ENCODE measurements at regions not wholly inside any gene's neighbourhood (a gene's known extent, or its start where the extent isn't known, plus 50 kb on each side); places are given as distances from the start of the nearest gene placed in this dataset.

- Histone ChIP-seq H3K4me3 (no peak overlapping the region), H3K4me1 (no peaks in the 10 kb centered on the region), H3K27ac (no peak overlapping the region), H3K9me3 (no peaks in the 10 kb centered on the region), H3K27me3 (replicated peaks in 1 of 7) (no peaks in the 10 kb centered on the region), H3K36me3 (no peaks in the 10 kb centered on the region)
- 81 to 94% (median 87%) methylated on average over 2 of the region's 2 CpGs for WGBS, 5 donors
- TF ChIP-seq POLR2AphosphoS5 (IDR thresholded peaks at IDR 0.05), result no peak
- no peak for TF ChIP-seq CTCF (IDR thresholded peaks at IDR 0.05 in 8 of 11, conservative IDR thresholded peaks at IDR 0.05 in 3 of 11)
- TF ChIP-seq POLR2A (IDR thresholded peaks at IDR 0.05), result no peak
- no peak for DNase-seq
- intact Hi-C loops (cut with DNase I; ENCODE audit: low total_unique reads), result no loop called here
These were observed 594.0 kb upstream of the RGS18 start for GRCh38 chr1:191564275-191564674.

DNA sequence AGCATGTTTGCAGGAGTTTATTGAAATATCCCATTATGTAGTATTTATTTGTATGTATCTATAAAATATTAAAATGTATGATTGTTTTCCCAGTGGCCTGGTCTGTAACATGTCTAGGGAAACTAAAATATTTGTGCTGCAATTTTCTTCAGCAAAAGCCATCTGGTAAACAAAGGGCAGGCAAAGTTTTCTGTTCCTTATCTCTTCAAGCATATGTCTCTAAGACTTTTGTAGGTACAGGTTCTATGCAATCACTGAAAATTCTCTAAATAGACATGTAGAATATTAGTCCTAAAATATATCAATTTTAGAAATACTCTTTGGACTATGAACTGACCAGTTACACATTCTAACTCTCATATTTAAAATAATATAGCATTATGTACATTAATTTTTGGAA, 585.8 kb upstream of the RGS18 start:
- H3K4me1 ChIP-seq, result no peaks in the 10 kb centered on the region
- H3K4me3 ChIP-seq, result no peak overlapping the region
- peaks cover 0 to 6% (median 0%) of the 10 kb centered on the region in 8 donors for H3K9me3 ChIP-seq
- intact Hi-C loops (cut with DNase I; ENCODE audit: low total_unique reads), result no loop called here
- no peaks in the 10 kb centered on the region for H3K27me3 ChIP-seq (replicated peaks in 1 of 7)
- H3K27ac ChIP-seq, result no peak overlapping the region
- DNase-seq, result no peak
- TF ChIP-seq CTCF (IDR thresholded peaks at IDR 0.05 in 8 of 11, conservative IDR thresholded peaks at IDR 0.05 in 3 of 11), result no peak
- no peak for TF ChIP-seq POLR2AphosphoS5 (IDR thresholded peaks at IDR 0.05)
- TF ChIP-seq POLR2A (IDR thresholded peaks at IDR 0.05), result no peak
- no peaks in the 10 kb centered on the region for H3K36me3 ChIP-seq

DNA sequence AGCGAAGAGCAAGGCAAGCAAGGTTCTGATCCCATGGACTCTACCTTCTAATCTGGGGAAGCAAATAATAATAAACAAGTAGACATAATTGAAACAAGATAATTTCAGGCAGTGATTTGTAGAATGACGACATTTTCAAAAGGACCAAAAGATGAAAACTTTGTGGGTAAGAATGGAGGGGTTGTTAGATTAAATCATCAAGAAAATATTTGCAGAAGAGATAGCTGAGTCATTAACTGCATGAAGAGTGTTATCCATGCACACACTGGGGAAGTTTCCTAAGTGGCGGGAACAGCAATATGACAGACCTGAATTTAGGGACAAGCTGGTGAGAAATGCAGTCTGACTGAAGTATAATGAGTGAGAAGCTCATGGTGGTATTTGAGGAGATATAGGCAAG, 583.1 kb upstream of the RGS18 start:
- no peak for DNase-seq
- TF ChIP-seq CTCF (IDR thresholded peaks at IDR 0.05 in 8 of 11, conservative IDR thresholded peaks at IDR 0.05 in 3 of 11), result no peak
- no peak for TF ChIP-seq POLR2A (IDR thresholded peaks at IDR 0.05)
- TF ChIP-seq POLR2AphosphoS5 (IDR thresholded peaks at IDR 0.05), result no peak
- Histone ChIP-seq H3K4me3 (no peak overlapping the region), H3K36me3 (no peaks in the 10 kb centered on the region), H3K27ac (no peak overlapping the region), H3K9me3 (peaks cover 0 to 6% (median 0%) of the 10 kb centered on the region in 8 donors), H3K27me3 (replicated peaks in 1 of 7) (no peaks in the 10 kb centered on the region), H3K4me1 (no peaks in the 10 kb centered on the region)
- intact Hi-C loops (cut with DNase I; ENCODE audit: low total_unique reads), result no loop called here
- WGBS, 5 donors, result 89 to 97% (median 92%) methylated on average over 3 of the region's 3 CpGs

DNA sequence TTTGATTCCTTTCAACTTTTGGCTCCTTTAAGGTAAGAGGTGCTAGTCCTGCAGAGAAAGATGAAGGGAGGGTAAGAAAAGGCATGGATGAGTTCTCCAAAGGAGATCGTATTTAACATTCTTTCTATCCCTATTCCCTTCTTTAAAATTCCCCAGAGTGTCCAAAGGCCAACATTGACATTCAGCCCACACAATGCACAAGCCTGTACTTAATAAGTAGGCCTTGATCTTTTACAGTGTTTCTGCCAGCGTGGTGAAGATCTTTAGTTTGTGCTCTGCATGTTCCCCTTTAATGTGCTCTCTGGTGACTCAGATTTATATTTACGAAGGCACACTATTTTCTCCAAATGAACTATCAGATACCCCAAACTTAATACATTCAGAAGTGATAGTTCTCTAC, 582.5 kb upstream of the RGS18 start:
- intact Hi-C loops (cut with DNase I; ENCODE audit: low total_unique reads), result no loop called here

GRCh38 chr1:191577213-191577612, 581.0 kb upstream of the RGS18 start:
- no peak for DNase-seq
- Histone ChIP-seq H3K27ac (no peak overlapping the region), H3K4me3 (no peak overlapping the region), H3K4me1 (no peaks in the 10 kb centered on the region), H3K36me3 (no peaks in the 10 kb centered on the region), H3K9me3 (no peaks in the 10 kb centered on the region), H3K27me3 (replicated peaks in 1 of 7) (no peaks in the 10 kb centered on the region)
- whole genome bisulfite sequencing, 5 donors, result 76 to 90% (median 84%) methylated on average over 4 of the region's 4 CpGs
- no peak for TF ChIP-seq CTCF (IDR thresholded peaks at IDR 0.05 in 8 of 11, conservative IDR thresholded peaks at IDR 0.05 in 3 of 11)
- TF ChIP-seq POLR2A (IDR thresholded peaks at IDR 0.05), result no peak
- no peak for TF ChIP-seq POLR2AphosphoS5 (IDR thresholded peaks at IDR 0.05)
- intact Hi-C loops (cut with DNase I; ENCODE audit: low total_unique reads), result no loop called here

More for the DNA sequence above, 582.5 kb upstream of the RGS18 start:
- no peak for TF ChIP-seq POLR2AphosphoS5 (IDR thresholded peaks at IDR 0.05)
- no peak overlapping the region for H3K4me3 ChIP-seq
- H3K27ac ChIP-seq, result no peak overlapping the region
- no peaks in the 10 kb centered on the region for H3K36me3 ChIP-seq
- WGBS, 5 donors, result 68 to 86% (median 79%) methylated on average over 3 of the region's 3 CpGs
- DNase-seq, result no peak
- no peaks in the 10 kb centered on the region for H3K27me3 ChIP-seq (replicated peaks in 1 of 7)
- no peaks in the 10 kb centered on the region for H3K4me1 ChIP-seq
- peaks cover 0 to 2% (median 0%) of the 10 kb centered on the region in 8 donors for H3K9me3 ChIP-seq
